ENCODE measurements at regions not wholly inside any gene's neighbourhood (a gene's known extent, or its start where the extent isn't known, plus 50 kb on each side); places are given as distances from the start of the nearest gene placed in this dataset.

- Histone ChIP-seq H3K27ac (ENCODE audit: insufficient read length, low read depth, low read length) (no peak overlapping the region), H2BK120ac (ENCODE audit: low read depth, low read length, poor library complexity, severe bottlenecking) (no peak overlapping the region), H2BK20ac (ENCODE audit: low read depth, low read length, poor library complexity, severe bottlenecking) (no peak overlapping the region), H3K18ac (ENCODE audit: insufficient read length, low read depth, low read length) (no peak overlapping the region), H3K9ac (ENCODE audit: extremely low read depth, insufficient read length, low read length) (no peak overlapping the region), H3K14ac (ENCODE audit: insufficient read depth, low read length) (no peak overlapping the region), H3K4ac (ENCODE audit: low read depth, low read length) (no peak overlapping the region), H2BK5ac (ENCODE audit: insufficient read length, low read length) (no peak overlapping the region), H3K23ac (ENCODE audit: insufficient read length, low read depth, low read length) (no peak overlapping the region), H4K8ac (replicated peaks; ENCODE audit: insufficient read length, low read depth, low read length) (no peak overlapping the region), H4K5ac (ENCODE audit: insufficient read length, low read depth, low read length) (no peak overlapping the region), H3K9me3 (ENCODE audit: control insufficient read depth, low read depth, low read length) (peaks cover 64% of the 10 kb centered on the region), H3K4me2 (ENCODE audit: insufficient read depth, insufficient read length, low read length) (no peak overlapping the region), H3K23me2 (ENCODE audit: insufficient read length, low read depth, low read length, poor library complexity, severe bottlenecking) (no peaks in the 10 kb centered on the region), H2AFZ (ENCODE audit: low read length) (no peak overlapping the region), H3K27me3 (ENCODE audit: insufficient read depth, low read length) (no peaks in the 10 kb centered on the region), H3T11ph (ENCODE audit: low read length) (no peak overlapping the region), H2BK15ac (ENCODE audit: low read depth, low read length) (no peak overlapping the region), H3K79me2 (ENCODE audit: insufficient read depth, low read length) (no peaks in the 10 kb centered on the region), H3K4me1 (ENCODE audit: insufficient read depth, low read length) (no peaks in the 10 kb centered on the region), H4K91ac (ENCODE audit: insufficient read length, low read depth, low read length) (no peak overlapping the region), H3K79me1 (ENCODE audit: insufficient read depth, low read depth, low read length, poor library complexity, severe bottlenecking) (no peaks in the 10 kb centered on the region), H2AK5ac (ENCODE audit: insufficient read length, low read length) (no peak overlapping the region), H3K56ac (ENCODE audit: insufficient read length, low read depth, low read length) (no peak overlapping the region), H4K20me1 (ENCODE audit: control insufficient read depth, insufficient read depth, insufficient read length) (no peaks in the 10 kb centered on the region), H2BK12ac (ENCODE audit: insufficient read length, low read depth, low read length) (no peak overlapping the region)
- H3K36me3 Mint-ChIP-seq (ENCODE audit: insufficient read depth in 1 of 3, low read depth in 3 of 3) = peaks cover 0 to 15% (median 7%) of the 10 kb centered on the region in 3 experiments; a peak in 6 of 7 replicates
- no peaks in the 10 kb centered on the region; the same call in 1 of the 2 replicates for H3K27me3 Mint-ChIP-seq (ENCODE audit: low read depth)
- no CpG with 5 or more reads among the region's 2 CpGs for WGBS (ENCODE audit: extremely low coverage, insufficient read length, low lambda C conversion rate)
- H3K27ac Mint-ChIP-seq = no peak overlapping the region
- H3K4me3 Mint-ChIP-seq = no peak overlapping the region
- no peak for TF ChIP-seq CTCF (conservative IDR thresholded peaks at IDR 0.05)
- DNase-seq = no peak
- H3K9me3 Mint-ChIP-seq = peaks cover 79 to 83% of the 10 kb centered on the region in 2 experiments
- H3K4me1 Mint-ChIP-seq = no peaks in the 10 kb centered on the region
These were observed 79.9 kb upstream of the OR4C15 start for GRCh38 chr11:55474321-55474720.

All from H9 (cell line).